GM12891 (cell line): ENCODE measurements at regions not wholly inside any gene's neighbourhood (a gene's known extent, or its start where the extent isn't known, plus 50 kb on each side); places are given as distances from the start of the nearest gene placed in this dataset.
"Not testable (repeated sequence)": the region's sequence is repeated elsewhere in the genome, so short reads cannot be mapped to it uniquely, and the experiment has no call there.

Experiments
- DNase-seq: peaks from one replicate; pipeline ENCODE4 v3.0.0; 2011; ENCODE audit warnings: low spot score; ENCODE audit not compliant: insufficient read length
- FAIRE-seq: peaks from 2 replicates; lab custom pipeline; 2011; peaks lifted over from hg19 to GRCh38; lab: Jason Lieb, UNC

DNA sequence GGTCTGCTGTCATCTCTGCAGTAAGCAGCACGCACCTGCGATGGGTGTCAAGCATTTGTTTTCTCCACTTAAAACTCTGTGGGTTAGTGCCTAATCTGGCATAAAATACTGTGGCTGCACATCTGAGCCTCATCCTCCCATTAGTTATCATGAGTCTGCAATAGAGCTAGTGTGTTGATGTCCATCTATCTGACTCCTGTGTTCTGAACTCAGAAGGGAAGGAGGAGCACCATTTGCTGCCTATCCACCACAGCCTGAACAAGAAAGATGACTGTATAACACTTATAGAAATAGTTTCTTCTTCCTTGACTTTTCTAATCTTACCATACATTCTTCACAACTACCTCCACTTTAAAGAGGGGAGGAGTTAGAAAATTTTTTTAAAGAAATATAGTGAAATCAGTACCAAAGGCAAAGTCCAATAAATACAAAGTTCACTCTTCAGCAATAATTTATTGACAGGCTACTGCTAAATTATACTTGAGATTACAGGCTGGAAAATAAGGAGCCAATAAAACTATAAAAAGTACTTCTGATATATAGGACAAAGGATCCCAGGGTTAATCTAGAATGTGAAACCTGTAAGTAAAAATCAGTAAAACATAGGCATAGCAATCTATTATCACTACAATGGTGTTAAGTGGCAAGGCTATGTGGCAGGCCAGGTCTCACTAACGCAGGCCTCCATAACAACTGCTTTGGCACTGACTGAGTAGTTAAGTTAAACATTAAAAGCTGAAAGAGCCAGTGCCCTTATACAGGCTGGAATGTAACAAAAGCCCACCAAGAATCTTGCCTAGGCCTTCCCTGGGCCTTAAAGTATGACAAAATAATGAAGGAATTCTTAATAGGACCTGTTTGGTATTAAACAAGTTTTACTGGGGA is 70.2 kb downstream of the LGALS9C start:
- peak; percentile 41 for FAIRE-seq
- DNase-seq: not testable (repeated sequence)

DNA sequence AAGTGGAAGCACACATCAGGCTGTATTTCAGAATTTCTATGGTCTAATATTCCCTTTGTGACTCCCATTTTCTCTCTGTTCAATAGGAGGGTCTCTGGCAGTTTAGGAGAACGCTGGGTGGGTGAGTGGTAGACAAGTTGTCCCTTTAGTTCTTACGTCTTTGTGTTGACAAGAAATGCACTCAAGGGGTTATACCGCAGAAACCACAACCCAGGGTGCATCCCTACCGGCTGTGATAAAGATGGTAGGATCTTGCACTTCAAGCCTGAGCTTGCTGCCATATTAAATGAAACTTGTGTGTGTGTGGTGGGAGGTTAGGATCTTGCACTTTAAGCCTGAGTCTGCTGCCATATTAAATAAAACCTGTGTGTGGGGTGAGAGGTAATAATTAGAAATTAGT is 80.5 kb downstream of the LGALS9C start:
- FAIRE-seq, DNase-seq: not testable (repeated sequence)

DNA sequence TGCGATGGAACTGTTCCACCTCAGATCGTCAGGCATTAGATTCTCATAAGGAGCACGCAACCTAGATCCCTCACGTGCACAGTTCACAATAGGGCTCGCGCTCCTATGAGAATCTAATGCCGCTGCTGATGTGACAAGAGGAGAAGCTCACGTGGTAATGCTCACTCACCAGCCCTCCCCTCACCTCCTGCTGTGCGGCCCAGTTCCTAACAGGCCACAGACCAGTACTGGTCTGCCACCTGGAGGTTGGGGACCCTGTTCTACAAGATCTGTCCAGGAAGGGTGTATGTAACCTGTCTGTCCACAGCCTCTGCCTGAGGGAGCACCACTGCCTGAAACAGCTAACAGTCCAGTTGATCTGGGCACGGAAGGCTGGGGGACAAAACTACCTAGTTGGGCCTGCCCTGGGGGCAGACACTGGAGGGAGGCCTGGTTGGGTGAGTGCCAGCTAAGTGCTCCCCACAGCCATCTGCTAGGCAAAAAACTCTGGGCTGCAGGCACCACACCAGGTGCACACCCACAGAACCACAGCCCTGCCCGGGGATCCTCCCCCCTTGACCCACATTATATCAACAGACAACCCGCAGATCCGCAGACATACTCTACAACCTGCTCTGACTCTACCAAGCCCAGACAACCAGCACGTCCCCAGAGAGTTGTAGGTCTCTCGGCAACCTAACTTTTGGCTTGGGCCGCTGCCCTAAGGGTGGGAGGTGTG is 80.7 kb downstream of the TBC1D28 start:
- DNase-seq, FAIRE-seq: not testable (repeated sequence)

- not testable (repeated sequence) for DNase-seq
- peak; percentile 55 for FAIRE-seq
Observed at GRCh38 chr17:18564099-18564448, 80.1 kb downstream of the TBC1D28 start.

DNA sequence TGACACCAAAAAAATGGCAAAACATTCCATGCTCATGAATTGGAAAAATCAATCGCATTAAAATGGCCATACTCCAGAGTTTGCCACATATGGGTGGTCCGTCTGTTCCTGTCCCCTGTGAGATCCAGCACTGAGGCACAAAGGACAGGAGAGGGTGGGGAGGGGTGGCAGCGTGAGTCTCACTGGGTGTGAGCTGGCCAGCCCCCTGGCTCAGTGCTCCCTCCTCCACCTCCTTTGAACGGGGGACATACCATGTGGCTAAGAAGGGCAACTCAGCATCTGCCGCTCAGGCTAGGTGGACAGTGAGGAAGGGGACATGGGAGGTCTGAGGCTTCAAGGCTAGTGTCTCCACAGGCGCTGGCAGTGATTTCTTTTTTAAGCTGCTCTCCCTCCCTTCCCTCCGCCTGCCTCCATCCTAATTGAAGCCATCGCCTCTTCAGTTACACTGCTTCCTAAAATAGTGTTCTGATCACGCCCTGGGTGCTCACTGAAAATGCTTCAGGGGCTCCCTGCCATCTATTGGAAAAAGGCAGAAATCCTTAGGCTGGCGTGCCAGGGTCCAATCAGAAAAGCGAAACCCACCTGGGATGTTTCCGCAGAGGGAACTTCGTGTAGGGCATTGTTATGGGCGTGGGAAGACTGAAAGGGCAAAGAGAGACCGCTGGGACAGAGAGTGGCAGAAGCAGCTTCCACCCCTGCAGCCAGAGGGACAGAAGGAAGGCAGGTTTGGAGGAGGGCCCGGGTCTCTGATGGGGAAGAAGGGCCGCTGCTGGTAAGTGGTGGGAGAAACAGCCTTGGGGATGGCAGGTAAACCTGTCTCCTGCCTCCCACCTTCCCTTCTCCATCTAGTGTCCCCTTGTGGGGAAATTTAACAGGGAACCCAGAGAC is 75.8 kb downstream of the TBC1D28 start:
- not testable (repeated sequence) for DNase-seq, FAIRE-seq

DNA sequence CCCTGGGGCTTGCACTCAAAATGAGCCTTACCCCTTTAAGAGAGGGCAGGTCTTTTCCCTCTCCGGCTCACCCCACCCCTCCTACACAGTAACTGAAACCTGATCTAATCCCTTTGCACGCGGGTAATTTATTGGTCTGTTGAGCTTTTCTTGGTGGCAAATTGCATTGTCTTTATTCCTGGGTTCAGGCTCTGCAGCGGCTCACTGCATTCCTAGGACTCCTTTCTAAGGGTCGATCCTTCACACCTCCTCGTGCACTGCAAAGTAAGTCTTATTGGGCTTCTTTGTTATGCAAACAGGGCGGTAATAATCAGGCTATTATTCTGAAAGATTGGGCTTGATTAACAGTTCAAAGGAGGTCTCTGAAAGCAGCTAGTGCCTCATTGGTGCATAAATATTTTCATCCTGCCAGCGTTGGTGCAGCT is 74.7 kb downstream of the TBC1D28 start:
- DNase-seq, FAIRE-seq: not testable (repeated sequence)

DNA sequence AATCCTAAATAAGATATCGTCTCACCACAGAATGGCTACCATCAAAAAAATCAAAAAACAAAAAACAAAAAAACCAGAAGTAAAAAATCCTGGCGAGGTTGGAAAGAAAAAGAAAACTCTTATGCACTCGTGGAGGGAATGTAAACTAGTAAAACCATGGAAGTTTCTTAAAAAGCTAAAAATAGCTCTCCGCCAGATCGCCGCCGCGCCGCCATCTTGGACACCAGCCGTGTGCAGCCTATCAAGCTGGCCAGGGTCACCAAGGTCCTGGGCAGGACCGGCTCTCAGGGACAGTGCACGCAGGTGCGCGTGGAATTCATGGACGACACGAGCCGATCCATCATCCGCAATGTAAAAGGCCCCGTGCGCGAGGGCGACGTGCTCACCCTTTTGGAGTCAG is 71.7 kb downstream of the TBC1D28 start:
- not testable (repeated sequence) for FAIRE-seq, DNase-seq

- not testable (repeated sequence) for FAIRE-seq
Observed at GRCh38 chr17:18574137-18574536, 70.1 kb downstream of the TBC1D28 start.

More at GRCh38 chr17:18574137-18574536, 70.1 kb downstream of the TBC1D28 start:
- not testable (repeated sequence) for DNase-seq
